NB4 (cell line): ENCODE measurements at regions not wholly inside any gene's neighbourhood (a gene's known extent, or its start where the extent isn't known, plus 50 kb on each side); places are given as distances from the start of the nearest gene placed in this dataset.

ENCODE experiments used
- DNase-seq: peaks from one replicate; pipeline ENCODE4 v3.0.0; 2010; ENCODE audit warnings: low read depth
- H3K4me3 ChIP-seq: one replicate; pipeline ENCODE4 v1.5.1; 2011; ENCODE audit warnings: mild to moderate bottlenecking, low read depth, low read length, moderate library complexity
- CTCF ChIP-seq: IDR thresholded peaks from one replicate; pipeline ENCODE4 v1.5.1; 2012; ENCODE audit warnings: low read depth, low read length
- MAX ChIP-seq: IDR thresholded peaks from 2 replicates; pipeline ENCODE4 v1.6.1; 2011; ENCODE audit warnings: low read depth, low read length
- MYC ChIP-seq: IDR thresholded peaks from 2 replicates; pipeline ENCODE4 v1.6.1; 2011; ENCODE audit warnings: low read depth, low read length
- POLR2A ChIP-seq: IDR thresholded peaks from 2 replicates; pipeline ENCODE4 v1.6.1; 2011; ENCODE audit warnings: mild to moderate bottlenecking; ENCODE audit not compliant: insufficient read length; ENCODE audit errors: extremely low read depth

GRCh38 chr3:163657088-163657487 is 1421.2 kb downstream of the SI start:
- H3K4me3 ChIP-seq: no peak overlapping the region
- DNase-seq: no peak
- no peak for TF ChIP-seq POLR2A
- TF ChIP-seq MAX: no peak
- no peak for TF ChIP-seq CTCF
- no peak for TF ChIP-seq MYC

- H3K4me3 ChIP-seq: no peak overlapping the region
- DNase-seq: no peak
- TF ChIP-seq MAX (no peak), MYC (no peak), CTCF (no peak), POLR2A (no peak)
Measured at GRCh38 chr3:163655021-163655420, 1423.3 kb downstream of the SI start.

GRCh38 chr3:163644172-163644571 is 1434.1 kb downstream of the SI start:
- no peak for DNase-seq
- TF ChIP-seq MYC (no peak), MAX (no peak), CTCF (no peak)
- no peak overlapping the region for H3K4me3 ChIP-seq

- H3K4me3 ChIP-seq: no peak overlapping the region
- TF ChIP-seq CTCF (no peak), MAX (no peak), MYC (no peak), POLR2A (no peak)
- DNase-seq: no peak
Measured at GRCh38 chr3:163632722-163633121, 1445.6 kb downstream of the SI start.

- no peak for TF ChIP-seq CTCF
- TF ChIP-seq POLR2A: no peak
- no peak for TF ChIP-seq MYC
- TF ChIP-seq MAX: no peak
- no peak for DNase-seq
Measured at GRCh38 chr3:163626753-163627152, 1451.5 kb downstream of the SI start.

GRCh38 chr3:163622384-163622783 is 1455.9 kb downstream of the SI start:
- no peak for TF ChIP-seq MYC
- no peak for TF ChIP-seq POLR2A
- TF ChIP-seq MAX: no peak
- no peak for TF ChIP-seq CTCF
- H3K4me3 ChIP-seq: no peak overlapping the region
- DNase-seq: peak; percentile 16

More at GRCh38 chr3:163626753-163627152, 1451.5 kb downstream of the SI start:
- H3K4me3 ChIP-seq: no peak overlapping the region
